GM20431 (cell line): ENCODE measurements at regions not wholly inside any gene's neighbourhood (a gene's known extent, or its start where the extent isn't known, plus 50 kb on each side); places are given as distances from the start of the nearest gene placed in this dataset.

Source experiments
- in situ Hi-C: fragments of 300-500 bp; cut with MseI, MboI; formaldehyde crosslinking; loops from one replicate; pipeline ENCODE4 v1.15.0; 2020; ENCODE audit warnings: low sequenced_read_pairs; ENCODE audit not compliant: unreplicated experiment

- in situ Hi-C loops, result no loop called here
Measured at GRCh38 chr12:125193376-125194152, 128.3 kb downstream of the AACS start.

GRCh38 chr12:125194163-125194773 lies 129.0 kb downstream of the AACS start:
- in situ Hi-C loops, result no loop called here

GRCh38 chr12:125194987-125195386 lies 129.8 kb downstream of the AACS start:
- in situ Hi-C loops, result no loop called here

DNA sequence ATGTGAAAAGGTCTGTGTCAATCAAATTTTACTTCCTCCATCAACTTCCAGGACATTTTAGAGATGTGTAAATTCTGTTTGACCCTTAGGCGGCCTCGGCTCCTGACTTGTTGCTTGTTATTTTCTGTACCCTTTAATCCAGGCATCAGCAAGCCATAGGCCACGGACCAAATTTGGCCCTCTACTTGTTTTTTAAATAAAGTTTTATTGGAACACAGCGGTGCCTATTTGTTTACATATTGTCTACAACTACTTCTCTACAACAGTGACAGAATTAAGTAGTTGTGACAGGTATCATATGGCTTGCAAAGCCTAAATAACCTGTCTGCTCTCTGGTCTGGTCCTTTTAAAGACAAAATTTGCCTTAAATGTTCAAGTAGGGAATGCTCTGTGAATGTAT lies 132.1 kb downstream of the AACS start:
- in situ Hi-C loops, result no loop called here

DNA sequence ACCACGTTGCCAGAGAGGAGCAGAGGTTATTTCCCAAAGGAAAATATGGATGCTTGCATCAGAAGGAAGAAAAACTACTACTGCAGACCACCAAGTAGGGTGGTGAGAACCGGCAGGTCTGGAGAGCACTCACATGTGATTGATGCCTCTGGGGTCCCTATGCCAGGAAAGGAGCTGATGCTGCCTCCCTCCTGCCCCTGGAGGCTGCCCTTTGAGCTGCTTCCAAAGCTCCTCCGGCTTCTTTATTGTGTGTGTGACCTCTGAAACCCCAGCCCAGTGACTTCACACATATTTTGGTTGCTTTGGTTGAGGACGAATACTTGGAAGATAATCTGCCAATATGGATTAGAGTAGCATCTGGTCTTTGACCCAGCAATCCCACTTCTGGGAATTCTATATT lies 133.4 kb downstream of the AACS start:
- in situ Hi-C loops, result no loop called here

GRCh38 chr12:125201090-125201489 lies 135.9 kb downstream of the AACS start:
- in situ Hi-C loops, result no loop called here

- in situ Hi-C loops, result no loop called here
Measured at GRCh38 chr12:125201940-125202339, 136.7 kb downstream of the AACS start.

DNA sequence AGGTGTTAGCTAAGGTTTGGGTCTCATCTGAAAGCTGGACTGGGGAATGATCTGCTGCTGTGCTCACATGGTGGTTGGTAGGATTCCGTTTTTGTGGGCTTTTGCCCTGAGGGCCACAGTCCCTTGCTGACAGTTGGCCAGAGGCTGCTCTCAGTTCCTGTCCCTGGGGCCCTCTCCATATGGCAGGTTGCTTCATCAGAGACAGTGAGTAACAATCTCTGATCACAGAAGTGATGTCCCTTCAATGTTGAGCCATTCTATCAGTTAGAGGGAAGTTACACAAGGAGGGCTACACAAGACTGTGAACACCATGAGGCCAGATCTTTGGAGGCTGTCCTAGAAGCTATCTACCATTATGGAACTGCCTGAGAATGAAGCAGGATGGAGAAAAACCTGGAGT lies 137.2 kb downstream of the AACS start:
- in situ Hi-C loops, result no loop called here

DNA sequence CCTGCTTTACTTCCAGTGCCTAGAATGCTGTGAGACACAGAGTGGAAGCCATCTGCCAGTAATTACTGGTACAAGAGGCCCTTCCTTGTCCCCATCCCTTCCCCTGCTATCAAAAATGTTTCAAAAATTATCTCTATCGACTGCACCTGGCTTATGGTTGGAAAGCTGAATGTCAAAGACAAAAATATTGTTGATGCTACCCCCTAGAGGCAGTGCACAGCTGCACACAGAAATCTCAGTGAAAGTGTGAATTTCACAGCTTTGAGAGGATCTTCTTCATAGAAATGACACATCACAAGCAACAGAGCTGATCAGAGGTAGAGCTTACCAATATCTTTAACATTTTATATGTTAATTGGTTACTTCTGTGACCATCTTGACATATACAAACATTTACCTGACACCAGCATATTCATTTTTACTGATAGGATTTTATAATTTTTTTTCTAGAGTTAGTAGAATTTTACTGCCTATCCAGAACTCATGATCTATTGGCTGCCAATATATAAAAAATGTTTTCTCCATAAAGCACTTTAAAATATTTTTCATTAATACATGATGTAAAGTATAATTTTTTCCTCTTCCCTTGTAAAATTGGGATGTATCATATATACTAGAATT lies 138.0 kb downstream of the AACS start:
- in situ Hi-C loops, result no loop called here

- in situ Hi-C loops, result no loop called here
Measured at GRCh38 chr12:125205386-125205785, 140.2 kb downstream of the AACS start.

DNA sequence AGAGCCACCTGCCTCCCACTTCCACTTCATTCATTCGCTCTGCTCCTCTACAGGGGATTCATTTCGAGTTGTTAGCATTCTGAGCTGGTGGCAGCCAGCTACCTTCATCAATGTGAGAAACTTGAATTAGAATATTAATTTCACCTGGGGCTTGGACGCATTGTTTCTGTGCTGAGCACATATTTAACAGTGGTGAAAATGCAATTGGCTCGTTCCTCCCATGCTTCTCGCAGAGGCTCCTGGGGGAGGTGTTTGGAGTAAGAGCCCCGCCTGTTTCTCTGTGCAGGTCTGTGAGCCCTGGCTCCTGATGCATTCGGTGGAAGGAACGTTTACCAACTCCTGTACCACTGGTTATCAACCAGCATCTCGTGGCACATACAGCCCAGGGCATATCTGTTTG lies 141.5 kb downstream of the AACS start:
- in situ Hi-C loops, result no loop called here

GRCh38 chr12:125208334-125208733 lies 143.1 kb downstream of the AACS start:
- in situ Hi-C loops, result no loop called here

DNA sequence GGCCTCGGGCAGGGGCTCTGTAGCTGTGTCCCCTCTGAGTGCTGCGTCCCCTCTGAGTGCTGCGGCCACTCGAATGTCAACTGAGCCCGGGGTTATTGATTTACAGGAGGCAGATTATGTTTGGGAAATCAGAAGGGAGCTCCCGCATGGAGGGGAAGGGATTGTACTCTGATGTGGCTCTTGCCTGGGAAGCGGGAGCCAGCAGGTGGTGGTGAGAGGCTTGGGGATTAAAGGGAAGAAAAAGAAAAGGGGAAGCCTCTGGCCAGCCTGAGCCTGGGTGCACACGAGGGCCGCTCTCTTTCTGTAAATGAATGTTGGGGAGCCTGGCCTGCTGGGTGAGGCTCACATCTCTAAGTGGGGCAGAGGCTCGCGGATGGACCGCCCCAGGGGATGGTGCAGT lies 143.7 kb downstream of the AACS start:
- in situ Hi-C loops, result no loop called here

- in situ Hi-C loops, result no loop called here
Measured at GRCh38 chr12:125210104-125210755, 145.0 kb downstream of the AACS start.

DNA sequence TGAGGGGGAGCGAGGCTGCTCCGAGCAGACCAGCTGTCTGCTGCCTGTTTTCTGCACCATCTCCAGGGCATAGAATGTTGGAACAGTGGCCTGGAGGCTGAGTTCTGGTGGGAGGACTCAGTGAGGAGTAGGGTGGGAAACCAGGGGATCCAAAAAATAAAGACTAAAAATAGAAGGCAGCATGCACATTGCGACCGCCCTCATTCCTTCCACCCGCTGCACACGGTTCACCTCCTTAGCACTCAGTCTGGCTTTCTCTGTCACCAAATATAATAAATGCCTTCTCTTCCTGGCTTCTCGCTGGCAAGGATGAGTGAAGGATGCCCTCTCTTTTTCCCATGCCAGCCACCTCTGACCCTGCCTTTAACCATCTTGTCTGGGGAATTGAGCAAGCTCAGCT lies 146.2 kb downstream of the AACS start:
- in situ Hi-C loops, result no loop called here

- in situ Hi-C loops, result no loop called here
Measured at GRCh38 chr12:125214289-125214688, 149.1 kb downstream of the AACS start.

- in situ Hi-C loops, result no loop called here
Measured at GRCh38 chr12:125216756-125217155, 151.5 kb downstream of the AACS start.

GRCh38 chr12:125217308-125217707 lies 152.1 kb downstream of the AACS start:
- in situ Hi-C loops, result no loop called here

- in situ Hi-C loops, result no loop called here
Measured at GRCh38 chr12:125218952-125219351, 153.7 kb downstream of the AACS start.

DNA sequence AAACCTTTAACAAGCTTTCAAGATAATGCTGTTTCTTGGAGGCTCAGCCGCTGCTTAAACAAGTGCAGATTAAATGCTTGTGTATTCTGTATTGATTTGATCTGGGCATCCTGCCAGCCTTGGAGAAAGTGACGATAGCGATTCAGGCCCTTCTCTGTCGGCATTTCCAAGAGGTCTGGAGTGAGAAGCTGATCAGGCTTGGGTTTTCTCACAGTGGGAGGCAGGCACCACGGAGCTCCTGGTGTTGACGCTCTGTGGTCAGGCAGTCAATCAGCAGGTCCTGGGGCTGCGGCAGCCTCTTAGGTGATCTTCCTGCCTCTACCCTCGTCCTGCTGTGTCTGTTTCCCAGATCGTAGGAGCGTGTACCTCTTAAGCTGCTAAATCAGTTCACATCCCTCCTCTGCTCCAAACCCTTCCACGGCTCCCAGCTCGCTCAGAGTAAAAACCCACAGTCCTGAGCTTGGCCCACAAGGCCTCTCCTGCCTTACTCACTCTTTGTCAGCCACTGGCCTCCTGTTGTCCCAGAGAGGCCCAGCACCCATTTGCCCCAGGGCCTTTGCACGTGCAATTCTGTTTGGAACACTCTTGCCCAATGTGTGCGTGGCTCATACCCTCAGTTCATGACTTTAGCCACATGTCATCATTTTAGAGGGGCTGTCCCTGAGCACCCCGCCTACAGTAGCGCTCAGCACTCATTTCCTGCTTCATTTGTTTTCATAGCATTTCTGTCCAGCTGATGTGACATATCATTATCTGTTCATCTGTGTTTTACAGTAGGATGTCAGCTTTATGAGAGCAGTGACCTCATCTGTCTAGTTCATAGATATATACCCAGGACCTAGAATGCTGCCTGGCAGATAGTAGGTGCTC lies 155.4 kb downstream of the AACS start:
- in situ Hi-C loops, result no loop called here
